GM21528 (cell line): ENCODE measurements at regions not wholly inside any gene's neighbourhood (a gene's known extent, or its start where the extent isn't known, plus 50 kb on each side); places are given as distances from the start of the nearest gene placed in this dataset.
"Not testable (repeated sequence)": the region's sequence is repeated elsewhere in the genome, so short reads cannot be mapped to it uniquely, and the experiment has no call there.

Source experiments
- ATAC-seq: cut with Tn5 transposase; IDR thresholded peaks from one replicate; pipeline ENCODE4 v1.9.1; 2021; ENCODE audit warnings: mild to moderate bottlenecking, moderate library complexity; ENCODE audit not compliant: unreplicated experiment, low FRiP score

GRCh38 chr1:82162486-82163420, 362.0 kb downstream of the ADGRL2 start:
- no peak for ATAC-seq

- ATAC-seq, result no peak
These were observed 361.0 kb downstream of the ADGRL2 start for GRCh38 chr1:82161700-82162141.

DNA sequence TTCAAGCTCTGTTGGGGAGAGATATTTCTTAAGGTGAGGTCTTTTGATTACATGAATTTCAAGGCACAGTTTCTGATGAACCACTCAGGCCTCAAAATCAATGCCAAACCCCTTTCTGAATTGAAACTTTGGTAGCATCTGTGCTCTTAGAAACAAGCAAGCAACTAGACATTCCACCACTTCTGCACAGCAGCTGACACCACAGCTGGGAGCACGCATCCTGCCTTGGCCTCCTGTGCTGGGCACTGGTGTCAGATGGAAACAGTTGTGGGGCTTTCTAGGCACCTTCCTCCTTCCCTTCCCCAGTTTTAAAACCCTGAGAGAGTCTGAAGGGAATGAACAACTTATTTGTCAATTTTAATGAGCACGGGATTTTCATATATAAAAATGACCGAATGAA, 360.2 kb downstream of the ADGRL2 start:
- ATAC-seq, result no peak

DNA sequence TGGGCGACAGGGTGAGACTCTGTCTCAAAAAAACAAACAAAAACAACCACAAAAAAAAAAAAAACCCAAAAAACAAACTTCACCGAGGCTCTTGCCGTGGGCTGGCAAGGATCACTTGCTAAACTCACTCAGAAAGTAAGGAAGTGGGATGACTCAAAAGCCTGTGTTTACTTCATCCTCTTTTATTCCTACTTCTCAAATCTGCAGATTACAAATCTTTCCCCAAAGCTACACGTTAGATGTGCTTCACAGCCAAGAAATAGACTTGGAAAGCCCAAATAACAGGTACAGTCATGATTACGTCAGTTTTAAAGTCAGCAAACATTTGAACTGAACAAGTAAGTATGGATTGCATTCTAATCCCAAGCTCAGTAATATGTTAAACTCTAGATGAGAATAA, 359.3 kb downstream of the ADGRL2 start:
- no peak for ATAC-seq

- no peak for ATAC-seq
These were observed 358.2 kb downstream of the ADGRL2 start for GRCh38 chr1:82158981-82159380.

DNA sequence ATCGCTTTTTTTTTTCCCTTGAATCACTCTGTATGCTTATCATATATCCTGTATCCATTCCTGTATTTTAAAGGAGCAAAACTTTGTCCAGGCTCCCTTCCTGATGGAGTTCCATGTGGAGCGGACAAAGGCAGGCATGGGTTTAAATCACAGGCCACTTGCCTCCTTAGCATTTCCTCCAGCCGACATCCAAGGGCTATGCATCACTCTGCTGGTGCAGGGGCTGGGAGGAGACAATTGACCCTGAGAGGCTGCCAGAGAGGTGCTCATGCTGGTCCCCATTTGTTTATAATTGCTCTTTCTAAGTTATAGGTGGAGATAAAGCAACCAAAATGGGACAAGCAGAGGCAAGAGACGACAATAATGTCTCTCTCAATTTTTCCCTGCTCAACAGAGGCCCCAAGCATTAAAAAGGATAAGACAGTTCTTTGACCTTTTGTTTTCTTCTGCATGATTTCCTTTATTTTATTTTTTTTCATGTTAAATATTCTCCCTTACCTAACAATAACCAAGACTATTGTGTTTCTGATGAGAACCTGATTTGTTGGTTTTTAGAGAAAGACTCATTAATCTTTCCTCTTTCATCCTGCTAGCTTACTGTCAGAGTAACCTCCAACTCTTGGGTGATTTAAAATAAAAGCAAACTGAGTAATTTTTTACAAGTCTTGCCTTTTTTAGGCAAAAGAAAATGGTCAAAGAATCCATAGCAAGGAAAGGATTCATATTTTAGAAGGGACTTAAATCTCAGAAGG, 353.7 kb downstream of the ADGRL2 start:
- no peak for ATAC-seq

DNA sequence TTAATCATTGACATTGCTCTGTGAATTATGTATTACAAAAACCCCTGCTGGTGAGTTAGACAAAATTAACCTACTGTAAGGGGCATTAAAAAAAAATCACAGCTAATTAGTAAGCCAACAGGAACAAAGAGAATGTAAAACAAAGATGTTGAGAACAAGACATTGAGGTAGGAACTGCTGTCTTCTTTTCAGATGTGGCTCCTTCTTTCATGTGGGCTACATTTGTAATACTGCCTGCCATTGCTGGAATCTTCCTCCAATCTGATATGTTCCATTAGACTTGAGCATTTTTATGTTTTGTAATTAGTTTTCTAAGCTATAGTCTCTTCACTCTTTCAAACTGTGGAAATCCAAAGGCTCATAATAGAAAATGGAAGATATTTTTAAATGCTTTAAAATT, 353.0 kb downstream of the ADGRL2 start:
- no peak for ATAC-seq

- ATAC-seq, result no peak
These were observed 352.5 kb downstream of the ADGRL2 start for GRCh38 chr1:82153272-82153629.

DNA sequence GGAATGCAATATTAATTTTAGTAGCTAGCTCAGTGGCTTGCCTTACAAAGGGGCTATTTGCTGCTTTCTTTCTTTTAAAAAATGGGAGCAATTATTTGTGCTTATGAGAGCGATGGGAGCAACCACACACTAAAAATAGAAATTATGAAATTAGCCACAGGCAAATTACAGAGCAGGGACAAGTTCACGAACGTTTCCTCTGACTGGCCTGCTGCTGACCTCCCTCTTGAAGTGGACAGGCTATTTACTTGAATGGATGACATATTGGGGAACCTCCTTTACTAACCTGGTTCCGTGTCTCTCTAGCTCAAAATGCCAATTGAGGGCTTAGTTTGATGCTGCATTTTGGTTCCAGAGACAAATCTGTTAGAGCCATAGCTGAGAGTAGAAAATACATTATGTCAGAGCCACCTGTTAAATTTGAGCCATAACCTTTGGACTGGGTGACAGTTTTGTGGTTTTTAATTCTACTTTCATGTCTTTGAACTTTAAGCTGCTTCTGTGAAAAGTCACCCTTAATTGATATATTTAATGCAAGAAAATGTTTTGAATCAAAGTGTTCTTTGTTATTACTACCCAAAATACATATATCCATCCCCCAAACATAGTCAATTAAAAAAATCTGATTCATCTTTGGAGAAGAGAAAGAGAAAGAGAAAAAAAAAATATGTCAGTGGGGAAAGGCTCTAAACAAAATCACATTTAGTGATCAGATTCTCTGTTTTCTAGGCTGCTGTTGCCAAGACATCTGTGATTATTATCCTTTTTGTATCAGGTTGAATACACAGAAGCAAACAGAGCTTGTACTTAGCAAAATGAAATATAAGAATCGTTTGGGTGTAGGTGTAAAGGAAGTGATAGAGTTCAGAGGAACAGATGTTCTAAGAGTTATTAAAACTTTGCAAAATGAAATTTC, 351.9 kb downstream of the ADGRL2 start:
- no peak for ATAC-seq

DNA sequence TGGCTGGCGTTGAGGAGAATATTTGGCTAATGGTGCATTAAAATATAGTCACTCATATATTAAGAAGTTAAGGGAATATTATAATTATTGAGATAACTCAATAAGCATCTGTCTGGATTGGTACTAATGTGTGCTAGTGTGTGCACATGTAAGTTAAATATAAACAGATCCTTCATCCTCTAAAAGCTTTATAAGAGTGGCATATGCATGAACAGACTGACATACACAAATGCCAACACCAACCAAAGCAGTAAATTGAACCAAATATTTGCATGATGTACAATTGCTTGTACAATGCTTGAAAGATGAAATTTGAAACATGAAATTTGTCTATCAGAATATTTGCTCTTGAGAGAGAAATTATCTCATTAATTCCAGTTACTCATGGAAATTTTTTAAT, 344.9 kb downstream of the ADGRL2 start:
- no peak for ATAC-seq

DNA sequence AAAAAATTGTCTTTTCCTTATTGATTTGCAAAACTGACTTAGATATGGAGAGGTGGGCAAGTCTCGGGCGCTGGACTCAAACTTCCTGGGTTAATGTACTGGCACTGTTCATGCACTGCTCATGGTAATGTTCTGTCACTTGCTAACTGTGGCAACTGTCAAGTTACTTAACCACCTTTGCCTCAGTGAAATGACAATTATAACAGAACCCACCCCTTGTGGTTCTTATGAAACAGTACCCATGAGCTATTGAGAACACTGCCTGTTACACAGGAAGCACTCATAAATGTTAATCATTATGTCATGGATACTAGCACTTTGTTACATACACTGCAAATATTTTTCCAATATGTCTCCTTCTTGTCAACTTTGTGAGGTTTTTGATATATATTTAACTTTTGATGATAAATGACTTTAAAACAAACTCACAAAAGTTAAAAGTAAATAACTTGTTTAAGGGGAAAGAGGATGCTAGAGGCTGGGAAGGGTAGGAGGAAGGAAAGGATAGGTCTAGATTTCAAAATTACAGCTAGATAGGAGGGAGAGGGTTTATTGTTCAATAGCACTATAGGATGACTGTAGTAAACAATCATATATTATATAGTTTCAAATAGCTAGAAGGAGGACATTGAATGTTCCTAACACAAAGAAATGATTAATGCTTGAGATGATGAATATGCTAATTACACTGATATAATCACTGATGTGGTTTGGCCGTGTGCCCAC, 342.5 kb downstream of the ADGRL2 start:
- no peak for ATAC-seq

GRCh38 chr1:82141390-82141789, 340.7 kb downstream of the ADGRL2 start:
- ATAC-seq, result no peak

DNA sequence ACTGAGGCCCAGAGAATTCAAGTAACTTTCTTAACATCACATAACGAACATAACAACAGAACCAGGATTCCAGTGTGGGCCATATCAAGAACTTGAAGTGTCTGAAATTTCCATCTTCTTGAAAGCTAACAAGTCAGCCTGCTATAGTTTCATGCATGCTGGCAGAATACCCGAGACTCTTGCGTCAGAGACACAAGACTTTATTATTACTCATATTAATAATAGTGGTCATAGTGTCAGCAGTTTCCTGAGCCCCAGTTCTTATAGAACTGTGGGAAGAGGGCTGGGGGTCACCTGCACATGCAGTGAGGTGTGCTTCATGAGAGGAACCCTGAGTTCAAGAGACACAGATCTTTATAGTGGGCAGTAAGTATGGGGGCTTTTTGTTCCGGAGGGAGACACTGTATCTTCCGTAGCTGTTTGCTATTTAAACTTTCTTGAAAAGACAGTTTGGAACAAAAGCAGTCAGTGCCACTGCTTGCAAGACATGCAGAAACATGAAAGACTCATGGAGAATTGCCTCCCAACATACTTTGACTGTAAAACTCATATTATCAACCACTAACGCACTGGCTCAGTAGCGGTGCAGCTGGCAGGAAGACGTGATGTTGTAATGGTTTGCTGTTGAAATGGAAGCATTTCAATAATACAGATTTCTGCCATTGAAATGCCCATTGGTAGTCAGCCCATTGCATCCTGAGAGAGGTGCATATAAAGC, 339.2 kb downstream of the ADGRL2 start:
- ATAC-seq, result no peak

DNA sequence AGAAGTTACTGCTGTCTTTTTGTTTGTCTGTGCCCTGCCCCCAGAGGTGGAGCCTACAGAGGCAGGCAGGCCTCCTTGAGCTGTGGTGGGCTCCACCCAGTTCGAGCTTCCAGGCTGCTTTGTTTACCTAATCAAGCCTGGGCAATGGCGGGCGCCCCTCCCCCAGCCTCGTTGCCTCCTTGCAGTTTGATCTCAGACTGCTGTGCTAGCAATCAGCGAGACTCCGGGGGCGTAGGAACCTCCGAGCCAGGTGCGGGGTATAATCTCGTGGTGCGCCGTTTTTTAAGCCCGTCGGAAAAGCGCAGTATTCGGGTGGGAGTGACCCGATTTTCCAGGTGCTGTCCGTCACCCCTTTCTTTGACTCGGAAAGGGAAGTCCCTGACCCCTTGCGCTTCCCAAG, 335.6 kb downstream of the ADGRL2 start:
- ATAC-seq, result not testable (repeated sequence)

GRCh38 chr1:82125866-82126265, 325.1 kb downstream of the ADGRL2 start:
- ATAC-seq, result no peak

DNA sequence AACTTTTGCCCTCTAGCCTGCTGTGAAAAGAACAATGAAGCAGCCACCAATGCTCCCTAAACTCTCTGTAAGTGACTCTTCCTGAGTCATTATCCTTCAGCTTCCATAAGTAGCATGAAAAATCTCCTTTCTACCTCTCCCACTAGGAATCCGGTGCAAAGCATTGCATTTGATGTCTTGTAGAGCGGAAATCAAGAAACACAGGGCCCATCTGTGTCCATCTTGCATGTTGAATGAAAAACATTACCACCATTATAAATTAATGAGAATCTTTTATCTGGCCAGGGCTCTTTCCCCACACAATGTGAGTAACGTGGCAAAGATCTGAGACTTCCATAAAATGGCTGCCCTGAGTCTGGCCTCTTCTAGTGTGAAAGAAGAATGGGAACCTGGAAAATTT, 324.4 kb downstream of the ADGRL2 start:
- ATAC-seq, result no peak

DNA sequence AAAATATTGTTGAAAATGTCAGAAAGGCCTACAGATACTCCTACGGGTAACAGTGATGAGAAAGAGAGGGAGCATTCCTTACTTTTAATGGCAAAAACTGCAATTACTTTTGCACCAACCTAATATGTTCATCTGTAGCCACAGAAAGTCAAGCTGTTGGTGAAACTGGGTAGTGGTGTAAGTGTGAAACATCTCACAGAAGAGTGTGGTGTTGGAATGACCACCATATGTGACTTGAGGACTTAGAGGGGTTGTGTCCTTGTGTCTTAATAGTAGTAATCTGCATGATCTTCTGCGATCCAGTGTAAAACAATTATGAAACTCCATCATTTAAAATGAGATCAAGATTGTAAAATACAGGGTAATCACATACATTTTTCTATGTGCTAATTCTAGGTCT, 320.7 kb downstream of the ADGRL2 start:
- no peak for ATAC-seq

GRCh38 chr1:82116105-82116504, 315.4 kb downstream of the ADGRL2 start:
- no peak for ATAC-seq

GRCh38 chr1:82114887-82115286, 314.2 kb downstream of the ADGRL2 start:
- no peak for ATAC-seq
